ENCODE measurements at regions not wholly inside any gene's neighbourhood (a gene's known extent, or its start where the extent isn't known, plus 50 kb on each side); places are given as distances from the start of the nearest gene placed in this dataset.

DNA sequence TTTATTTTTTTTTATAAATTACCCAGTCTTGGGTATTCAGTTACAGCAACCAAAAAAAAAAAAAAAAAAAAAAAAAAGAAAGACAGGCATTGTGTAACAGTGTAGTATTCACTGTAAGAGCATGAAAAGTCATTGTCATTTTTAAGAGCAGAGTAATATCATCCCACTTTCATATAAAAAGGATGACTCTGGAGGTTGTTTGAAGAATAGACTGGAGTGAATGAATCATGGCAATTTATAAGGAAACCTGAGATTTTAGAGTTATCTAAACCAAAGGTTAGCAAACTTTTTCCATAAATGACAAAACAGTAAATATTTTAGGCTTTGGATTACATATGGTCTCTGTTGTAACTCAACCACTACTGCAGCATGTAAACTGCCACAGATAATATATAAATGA lies 794.9 kb downstream of the NTRK3 start:
- no peak for DNase-seq (ENCODE audit: low spot score in 2 of 2)
- no peaks in the 10 kb centered on the region for H3K4me1 ChIP-seq
- H3K27me3 ChIP-seq = no peaks in the 10 kb centered on the region
- intact Hi-C loops (cut with DNase I; ENCODE audit: low total_unique reads) = no loop called here
- no peak overlapping the region for H3K4me3 ChIP-seq
- no peak overlapping the region for H3K27ac ChIP-seq
- TF ChIP-seq POLR2A (IDR thresholded peaks at IDR 0.05) = no peak
- no peak for TF ChIP-seq POLR2AphosphoS5 (IDR thresholded peaks at IDR 0.05)
- TF ChIP-seq, protein P1, sequence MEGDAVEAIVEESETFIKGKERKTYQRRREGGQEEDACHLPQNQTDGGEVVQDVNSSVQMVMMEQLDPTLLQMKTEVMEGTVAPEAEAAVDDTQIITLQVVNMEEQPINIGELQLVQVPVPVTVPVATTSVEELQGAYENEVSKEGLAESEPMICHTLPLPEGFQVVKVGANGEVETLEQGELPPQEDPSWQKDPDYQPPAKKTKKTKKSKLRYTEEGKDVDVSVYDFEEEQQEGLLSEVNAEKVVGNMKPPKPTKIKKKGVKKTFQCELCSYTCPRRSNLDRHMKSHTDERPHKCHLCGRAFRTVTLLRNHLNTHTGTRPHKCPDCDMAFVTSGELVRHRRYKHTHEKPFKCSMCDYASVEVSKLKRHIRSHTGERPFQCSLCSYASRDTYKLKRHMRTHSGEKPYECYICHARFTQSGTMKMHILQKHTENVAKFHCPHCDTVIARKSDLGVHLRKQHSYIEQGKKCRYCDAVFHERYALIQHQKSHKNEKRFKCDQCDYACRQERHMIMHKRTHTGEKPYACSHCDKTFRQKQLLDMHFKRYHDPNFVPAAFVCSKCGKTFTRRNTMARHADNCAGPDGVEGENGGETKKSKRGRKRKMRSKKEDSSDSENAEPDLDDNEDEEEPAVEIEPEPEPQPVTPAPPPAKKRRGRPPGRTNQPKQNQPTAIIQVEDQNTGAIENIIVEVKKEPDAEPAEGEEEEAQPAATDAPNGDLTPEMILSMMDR (IDR thresholded peaks at IDR 0.05) = no peak
- H3K36me3 ChIP-seq = no peaks in the 10 kb centered on the region
- H3K9me3 ChIP-seq = no peaks in the 10 kb centered on the region

DNA sequence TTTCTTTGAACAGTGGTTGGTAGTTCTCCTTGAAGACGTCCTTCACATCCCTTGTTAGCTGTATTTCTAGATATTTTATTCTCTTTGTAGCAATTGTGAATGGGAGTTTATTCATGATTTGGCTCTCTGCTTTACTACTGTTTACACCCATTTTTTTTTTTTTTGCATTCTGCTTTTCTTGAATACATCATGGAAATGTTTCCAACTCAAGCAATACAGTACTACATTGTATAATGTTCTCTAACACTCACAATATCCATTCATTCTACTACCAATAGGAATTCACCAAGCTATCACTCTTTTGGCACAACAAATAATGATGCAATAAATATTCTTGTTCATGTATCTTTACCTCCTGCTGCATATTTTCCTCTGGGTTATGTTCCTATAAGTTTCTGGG lies 801.7 kb downstream of the NTRK3 start:
- Histone ChIP-seq H3K27me3 (no peaks in the 10 kb centered on the region), H3K36me3 (no peaks in the 10 kb centered on the region), H3K4me3 (no peak overlapping the region), H3K9me3 (no peaks in the 10 kb centered on the region), H3K27ac (no peak overlapping the region), H3K4me1 (no peaks in the 10 kb centered on the region)
- intact Hi-C loops (cut with DNase I; ENCODE audit: low total_unique reads) = no loop called here
- DNase-seq (ENCODE audit: low spot score in 2 of 2) = no peak
- TF ChIP-seq, protein P1 (IDR thresholded peaks at IDR 0.05) = no peak
- TF ChIP-seq POLR2AphosphoS5 (IDR thresholded peaks at IDR 0.05) = no peak
- no peak for TF ChIP-seq POLR2A (IDR thresholded peaks at IDR 0.05)

DNA sequence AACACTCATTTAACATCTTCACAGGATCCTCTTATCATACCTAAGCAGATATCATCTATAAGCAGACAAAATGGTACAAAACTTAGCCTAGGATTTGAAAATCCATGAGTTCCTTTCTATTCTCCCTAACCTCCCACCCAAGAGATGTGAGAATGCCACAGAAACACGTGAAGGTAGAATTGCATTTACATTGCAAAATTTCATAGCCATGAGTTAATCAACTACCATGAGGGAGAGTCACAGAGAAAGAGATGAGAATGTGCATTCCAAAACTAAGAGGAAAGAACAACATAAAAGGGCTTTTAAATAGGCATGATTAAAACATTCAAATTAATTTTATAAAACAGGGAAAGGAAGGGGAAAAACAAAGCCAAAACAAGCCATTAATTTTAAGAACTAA lies 806.2 kb downstream of the NTRK3 start:
- no peaks in the 10 kb centered on the region for H3K27me3 ChIP-seq
- TF ChIP-seq, protein P1 (IDR thresholded peaks at IDR 0.05) = no peak
- no peak for TF ChIP-seq POLR2AphosphoS5 (IDR thresholded peaks at IDR 0.05)
- TF ChIP-seq POLR2A (IDR thresholded peaks at IDR 0.05) = no peak
- H3K4me1 ChIP-seq = no peaks in the 10 kb centered on the region
- intact Hi-C loops (cut with DNase I; ENCODE audit: low total_unique reads) = no loop called here
- no peaks in the 10 kb centered on the region for H3K36me3 ChIP-seq
- H3K9me3 ChIP-seq = no peaks in the 10 kb centered on the region
- H3K4me3 ChIP-seq = no peak overlapping the region
- no peak overlapping the region for H3K27ac ChIP-seq
- no peak for DNase-seq (ENCODE audit: low spot score in 2 of 2)

DNA sequence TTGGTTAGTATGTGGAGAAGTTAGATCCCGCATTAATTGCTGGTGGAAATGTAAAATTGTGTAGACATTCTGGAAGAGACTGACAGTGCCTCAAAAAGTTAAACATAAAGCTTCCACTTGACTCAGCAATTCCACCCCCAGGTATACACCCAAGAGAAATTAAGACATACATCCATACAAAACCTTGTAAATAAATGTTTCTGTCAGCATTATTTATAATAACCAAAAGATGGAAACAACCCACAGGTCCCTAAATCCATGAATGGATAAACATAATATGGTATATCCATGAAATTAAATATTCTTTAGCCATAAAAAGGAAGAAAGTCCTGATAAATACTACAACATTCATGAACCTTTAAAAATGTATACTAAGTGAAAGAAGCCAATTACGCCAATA lies 817.4 kb downstream of the NTRK3 start:
- no peaks in the 10 kb centered on the region for H3K27me3 ChIP-seq
- DNase-seq (ENCODE audit: low spot score in 2 of 2) = no peak
- H3K9me3 ChIP-seq = peaks cover 0 to 7% of the 10 kb centered on the region in 2 donors
- no peaks in the 10 kb centered on the region for H3K36me3 ChIP-seq
- TF ChIP-seq POLR2A (IDR thresholded peaks at IDR 0.05) (no peak), POLR2AphosphoS5 (IDR thresholded peaks at IDR 0.05) (no peak)
- TF ChIP-seq, protein P1 (IDR thresholded peaks at IDR 0.05) = no peak
- H3K4me3 ChIP-seq = no peak overlapping the region
- no peaks in the 10 kb centered on the region for H3K4me1 ChIP-seq
- H3K27ac ChIP-seq = no peak overlapping the region
- intact Hi-C loops (cut with DNase I; ENCODE audit: low total_unique reads) = no loop called here

DNA sequence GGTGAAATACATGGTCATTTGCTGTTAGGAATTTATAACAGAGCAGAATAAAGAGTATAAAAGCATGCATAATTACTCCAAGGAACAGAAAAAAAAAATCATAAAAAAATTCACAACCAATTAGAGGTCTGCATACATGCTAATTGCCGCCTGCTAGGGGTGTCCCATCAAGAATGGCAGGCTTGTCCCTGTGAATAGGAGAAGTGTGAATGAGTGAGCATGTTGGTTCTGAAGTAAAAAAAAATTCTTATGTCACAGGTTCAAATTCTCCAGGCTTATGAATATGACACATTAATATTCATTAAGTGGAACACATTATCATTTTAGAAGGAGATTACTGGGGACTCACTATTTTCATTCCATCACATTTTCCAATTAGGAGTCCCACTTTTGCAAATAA lies 822.7 kb downstream of the NTRK3 start:
- TF ChIP-seq POLR2AphosphoS5 (IDR thresholded peaks at IDR 0.05) = no peak
- H3K4me3 ChIP-seq = no peak overlapping the region
- H3K9me3 ChIP-seq = peaks cover 0 to 7% of the 10 kb centered on the region in 2 donors
- intact Hi-C loops (cut with DNase I; ENCODE audit: low total_unique reads) = no loop called here
- no peak for DNase-seq (ENCODE audit: low spot score in 2 of 2)
- H3K4me1 ChIP-seq = no peaks in the 10 kb centered on the region
- no peak overlapping the region for H3K27ac ChIP-seq
- H3K27me3 ChIP-seq = no peaks in the 10 kb centered on the region
- H3K36me3 ChIP-seq = no peaks in the 10 kb centered on the region

DNA sequence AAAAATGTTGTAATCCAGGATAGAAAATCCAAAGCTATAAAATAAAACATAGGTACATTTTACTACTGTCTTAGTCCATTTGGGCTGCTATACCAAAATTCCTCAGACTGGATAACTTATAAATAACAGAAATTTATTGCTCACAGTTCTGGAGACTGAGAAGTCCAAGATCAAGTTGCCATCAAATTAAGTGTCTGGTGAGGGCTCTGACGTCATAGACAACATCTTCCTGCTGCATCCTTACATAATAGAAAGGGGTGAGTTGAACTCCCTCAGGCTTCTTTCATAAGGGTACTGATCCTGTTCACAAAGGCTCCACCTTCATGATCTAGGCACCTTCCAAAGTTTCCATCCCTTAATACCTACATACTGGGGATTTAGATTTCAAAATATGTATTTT lies 826.8 kb downstream of the NTRK3 start:
- no peak for TF ChIP-seq POLR2A (IDR thresholded peaks at IDR 0.05)
- TF ChIP-seq, protein P1 (IDR thresholded peaks at IDR 0.05) = no peak
- no peak for TF ChIP-seq POLR2AphosphoS5 (IDR thresholded peaks at IDR 0.05)
- Histone ChIP-seq H3K36me3 (no peaks in the 10 kb centered on the region), H3K4me1 (no peaks in the 10 kb centered on the region), H3K27ac (no peak overlapping the region), H3K9me3 (no peaks in the 10 kb centered on the region), H3K27me3 (no peaks in the 10 kb centered on the region), H3K4me3 (no peak overlapping the region)
- intact Hi-C loops (cut with DNase I; ENCODE audit: low total_unique reads) = no loop called here
- DNase-seq (ENCODE audit: low spot score in 2 of 2) = no peak

All from breast epithelium (tissue), 4 donors.